ENCODE measurements at regions not wholly inside any gene's neighbourhood (a gene's known extent, or its start where the extent isn't known, plus 50 kb on each side); places are given as distances from the start of the nearest gene placed in this dataset.

- TF ChIP-seq POLR2A (IDR thresholded peaks at IDR 0.05) (no peak), CTCF (IDR thresholded peaks at IDR 0.05) (no peak)
These were observed 219.3 kb upstream of the UBASH3B start for GRCh38 chr11:122436188-122436555.

All from adrenal gland (tissue), 5 donors.